Ishikawa (cell line): ENCODE measurements at regions not wholly inside any gene's neighbourhood (a gene's known extent, or its start where the extent isn't known, plus 50 kb on each side); places are given as distances from the start of the nearest gene placed in this dataset.

Experiments
- CREB1 ChIP-seq: IDR thresholded peaks from 2 replicates; pipeline ENCODE4 v1.6.1; 2012; ENCODE audit warnings: low read depth
- EP300 ChIP-seq: IDR thresholded peaks from 2 replicates; pipeline ENCODE4 v1.6.1; 2012; ENCODE audit warnings: borderline replicate concordance
- FOXM1 ChIP-seq: IDR thresholded peaks from 2 replicates; pipeline ENCODE4 v1.6.1; 2012; ENCODE audit warnings: low read depth, borderline replicate concordance
- NFIC ChIP-seq: IDR thresholded peaks from 2 replicates; pipeline ENCODE4 v1.6.1; 2012
- TCF12 ChIP-seq: IDR thresholded peaks from 2 replicates; pipeline ENCODE4 v1.6.1; 2012; ENCODE audit warnings: low read depth
- TF ChIP-seq, protein P1 (sequence below): IDR thresholded peaks from 2 replicates; pipeline ENCODE4 v1.6.1; 2012
- TF ChIP-seq, protein P2 (sequence below): IDR thresholded peaks from 2 replicates; pipeline ENCODE4 v1.6.1; 2012; ENCODE audit warnings: low read depth, mild to moderate bottlenecking
- TF ChIP-seq, protein P3 (sequence below): IDR thresholded peaks from 2 replicates; pipeline ENCODE4 v1.6.1; 2012

DNA sequence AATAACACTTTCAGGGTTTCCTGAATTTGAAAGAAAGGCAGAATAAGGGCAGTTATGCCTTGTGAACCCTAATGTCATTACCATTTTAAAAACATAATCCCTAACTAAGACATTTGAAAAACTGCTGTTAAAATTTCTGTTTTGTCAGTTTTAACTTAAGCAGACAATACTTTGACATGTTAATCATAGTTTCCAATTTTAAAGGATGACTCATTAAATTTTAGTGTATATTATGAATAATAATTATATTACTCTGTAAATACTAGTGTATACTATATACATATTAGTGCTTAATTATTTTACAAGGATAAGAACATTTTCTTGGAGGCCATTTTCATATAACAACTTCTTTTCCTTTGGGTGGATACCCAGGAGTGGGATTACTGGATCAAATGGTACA is 553.1 kb upstream of the BCHE start:
- TF ChIP-seq FOXM1 = no peak
- TF ChIP-seq EP300 = no peak
- no peak for TF ChIP-seq TCF12
- TF ChIP-seq, protein P1, sequence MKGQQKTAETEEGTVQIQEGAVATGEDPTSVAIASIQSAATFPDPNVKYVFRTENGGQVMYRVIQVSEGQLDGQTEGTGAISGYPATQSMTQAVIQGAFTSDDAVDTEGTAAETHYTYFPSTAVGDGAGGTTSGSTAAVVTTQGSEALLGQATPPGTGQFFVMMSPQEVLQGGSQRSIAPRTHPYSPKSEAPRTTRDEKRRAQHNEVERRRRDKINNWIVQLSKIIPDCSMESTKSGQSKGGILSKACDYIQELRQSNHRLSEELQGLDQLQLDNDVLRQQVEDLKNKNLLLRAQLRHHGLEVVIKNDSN = no peak
- TF ChIP-seq, protein P2, sequence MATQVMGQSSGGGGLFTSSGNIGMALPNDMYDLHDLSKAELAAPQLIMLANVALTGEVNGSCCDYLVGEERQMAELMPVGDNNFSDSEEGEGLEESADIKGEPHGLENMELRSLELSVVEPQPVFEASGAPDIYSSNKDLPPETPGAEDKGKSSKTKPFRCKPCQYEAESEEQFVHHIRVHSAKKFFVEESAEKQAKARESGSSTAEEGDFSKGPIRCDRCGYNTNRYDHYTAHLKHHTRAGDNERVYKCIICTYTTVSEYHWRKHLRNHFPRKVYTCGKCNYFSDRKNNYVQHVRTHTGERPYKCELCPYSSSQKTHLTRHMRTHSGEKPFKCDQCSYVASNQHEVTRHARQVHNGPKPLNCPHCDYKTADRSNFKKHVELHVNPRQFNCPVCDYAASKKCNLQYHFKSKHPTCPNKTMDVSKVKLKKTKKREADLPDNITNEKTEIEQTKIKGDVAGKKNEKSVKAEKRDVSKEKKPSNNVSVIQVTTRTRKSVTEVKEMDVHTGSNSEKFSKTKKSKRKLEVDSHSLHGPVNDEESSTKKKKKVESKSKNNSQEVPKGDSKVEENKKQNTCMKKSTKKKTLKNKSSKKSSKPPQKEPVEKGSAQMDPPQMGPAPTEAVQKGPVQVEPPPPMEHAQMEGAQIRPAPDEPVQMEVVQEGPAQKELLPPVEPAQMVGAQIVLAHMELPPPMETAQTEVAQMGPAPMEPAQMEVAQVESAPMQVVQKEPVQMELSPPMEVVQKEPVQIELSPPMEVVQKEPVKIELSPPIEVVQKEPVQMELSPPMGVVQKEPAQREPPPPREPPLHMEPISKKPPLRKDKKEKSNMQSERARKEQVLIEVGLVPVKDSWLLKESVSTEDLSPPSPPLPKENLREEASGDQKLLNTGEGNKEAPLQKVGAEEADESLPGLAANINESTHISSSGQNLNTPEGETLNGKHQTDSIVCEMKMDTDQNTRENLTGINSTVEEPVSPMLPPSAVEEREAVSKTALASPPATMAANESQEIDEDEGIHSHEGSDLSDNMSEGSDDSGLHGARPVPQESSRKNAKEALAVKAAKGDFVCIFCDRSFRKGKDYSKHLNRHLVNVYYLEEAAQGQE = no peak
- TF ChIP-seq, protein P3, sequence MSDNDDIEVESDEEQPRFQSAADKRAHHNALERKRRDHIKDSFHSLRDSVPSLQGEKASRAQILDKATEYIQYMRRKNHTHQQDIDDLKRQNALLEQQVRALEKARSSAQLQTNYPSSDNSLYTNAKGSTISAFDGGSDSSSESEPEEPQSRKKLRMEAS = no peak
- no peak for TF ChIP-seq NFIC
- no peak for TF ChIP-seq CREB1
